ENCODE measurements at regions not wholly inside any gene's neighbourhood (a gene's known extent, or its start where the extent isn't known, plus 50 kb on each side); places are given as distances from the start of the nearest gene placed in this dataset.

DNA sequence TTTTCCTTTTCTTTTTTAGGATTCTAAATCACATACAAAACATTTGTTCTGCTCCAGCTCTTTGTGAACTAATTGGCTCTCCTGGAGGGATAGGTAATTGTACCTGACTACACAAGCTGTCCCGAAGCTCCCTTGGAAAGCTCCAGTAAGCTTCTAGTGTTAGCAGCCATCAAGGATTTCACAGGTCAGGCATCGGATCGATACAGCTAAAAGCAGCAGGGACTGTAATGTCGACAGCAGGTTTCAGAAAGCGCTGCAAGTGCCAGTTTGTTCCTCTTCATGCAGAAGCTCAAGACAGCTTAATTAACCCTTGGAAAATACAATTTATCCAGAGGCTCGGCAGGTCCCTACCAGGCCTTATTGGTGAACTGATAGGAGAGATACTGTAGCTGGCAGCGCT, 87.2 kb upstream of the VRK2 start:
- no peak overlapping the region for H3K4me3 Mint-ChIP-seq (ENCODE audit: unreplicated experiment)
- H3K9me3 Mint-ChIP-seq (ENCODE audit: unreplicated experiment), result no peaks in the 10 kb centered on the region
- no peaks in the 10 kb centered on the region for H3K27me3 Mint-ChIP-seq (ENCODE audit: unreplicated experiment)
- H3K27ac Mint-ChIP-seq (ENCODE audit: unreplicated experiment), result no peak overlapping the region
- H3K4me1 Mint-ChIP-seq (ENCODE audit: unreplicated experiment), result no peaks in the 10 kb centered on the region
- TF ChIP-seq CTCF (IDR thresholded peaks at IDR 0.05; ENCODE audit: unreplicated experiment), result no peak
- H3K36me3 Mint-ChIP-seq (ENCODE audit: low read depth, unreplicated experiment), result no peaks in the 10 kb centered on the region
- DNase-seq (ENCODE audit: low spot score), result no peak

- Mint-ChIP-seq H3K27me3 (ENCODE audit: unreplicated experiment) (no peaks in the 10 kb centered on the region), H3K36me3 (ENCODE audit: low read depth, unreplicated experiment) (no peaks in the 10 kb centered on the region)
These were observed 83.7 kb upstream of the VRK2 start for GRCh38 chr2:57962861-57963260.

GRCh38 chr2:57965219-57965618, 81.4 kb upstream of the VRK2 start:
- no peak for TF ChIP-seq CTCF (IDR thresholded peaks at IDR 0.05; ENCODE audit: unreplicated experiment)
- no peak for DNase-seq (ENCODE audit: low spot score)
- no peak overlapping the region for H3K4me3 Mint-ChIP-seq (ENCODE audit: unreplicated experiment)
- H3K27ac Mint-ChIP-seq (ENCODE audit: unreplicated experiment), result no peak overlapping the region
- no peaks in the 10 kb centered on the region for H3K36me3 Mint-ChIP-seq (ENCODE audit: low read depth, unreplicated experiment)
- no peaks in the 10 kb centered on the region for H3K4me1 Mint-ChIP-seq (ENCODE audit: unreplicated experiment)
- H3K27me3 Mint-ChIP-seq (ENCODE audit: unreplicated experiment), result no peaks in the 10 kb centered on the region
- H3K9me3 Mint-ChIP-seq (ENCODE audit: unreplicated experiment), result no peaks in the 10 kb centered on the region

More at GRCh38 chr2:57962861-57963260, 83.7 kb upstream of the VRK2 start:
- H3K4me3 Mint-ChIP-seq (ENCODE audit: unreplicated experiment), result no peak overlapping the region
- no peaks in the 10 kb centered on the region for H3K9me3 Mint-ChIP-seq (ENCODE audit: unreplicated experiment)
- no peak overlapping the region for H3K27ac Mint-ChIP-seq (ENCODE audit: unreplicated experiment)
- DNase-seq (ENCODE audit: low spot score), result no peak
- no peak for TF ChIP-seq CTCF (IDR thresholded peaks at IDR 0.05; ENCODE audit: unreplicated experiment)
- H3K4me1 Mint-ChIP-seq (ENCODE audit: unreplicated experiment), result no peaks in the 10 kb centered on the region

DNA sequence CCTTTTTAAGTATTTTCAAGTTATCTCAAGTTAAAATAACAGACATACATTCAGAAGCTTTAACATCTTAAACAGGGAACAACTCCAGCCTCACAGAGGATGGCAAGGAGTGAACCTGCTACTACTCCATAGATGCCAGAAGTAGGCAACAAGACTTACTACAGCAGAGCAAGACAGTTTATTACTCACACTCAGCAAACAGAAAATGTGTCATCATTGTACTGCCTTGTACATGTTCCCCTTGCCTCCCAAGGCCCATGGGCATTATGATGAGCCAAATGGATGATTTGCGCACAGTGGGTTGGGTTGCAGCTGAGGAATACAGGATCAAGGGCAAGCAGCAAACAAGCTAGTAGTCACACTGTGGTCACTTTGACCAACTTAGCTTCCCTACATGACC, 80.6 kb upstream of the VRK2 start:
- H3K9me3 Mint-ChIP-seq (ENCODE audit: unreplicated experiment), result no peaks in the 10 kb centered on the region
- H3K4me3 Mint-ChIP-seq (ENCODE audit: unreplicated experiment), result no peak overlapping the region
- TF ChIP-seq CTCF (IDR thresholded peaks at IDR 0.05; ENCODE audit: unreplicated experiment), result no peak
- DNase-seq (ENCODE audit: low spot score), result no peak
- no peaks in the 10 kb centered on the region for H3K36me3 Mint-ChIP-seq (ENCODE audit: low read depth, unreplicated experiment)
- no peaks in the 10 kb centered on the region for H3K27me3 Mint-ChIP-seq (ENCODE audit: unreplicated experiment)
- H3K4me1 Mint-ChIP-seq (ENCODE audit: unreplicated experiment), result no peaks in the 10 kb centered on the region
- no peak overlapping the region for H3K27ac Mint-ChIP-seq (ENCODE audit: unreplicated experiment)

- no peaks in the 10 kb centered on the region for H3K36me3 Mint-ChIP-seq (ENCODE audit: low read depth, unreplicated experiment)
- no peak for DNase-seq (ENCODE audit: low spot score)
- H3K27me3 Mint-ChIP-seq (ENCODE audit: unreplicated experiment), result no peaks in the 10 kb centered on the region
- no peaks in the 10 kb centered on the region for H3K4me1 Mint-ChIP-seq (ENCODE audit: unreplicated experiment)
- H3K9me3 Mint-ChIP-seq (ENCODE audit: unreplicated experiment), result no peaks in the 10 kb centered on the region
- TF ChIP-seq CTCF (IDR thresholded peaks at IDR 0.05; ENCODE audit: unreplicated experiment), result no peak
- H3K4me3 Mint-ChIP-seq (ENCODE audit: unreplicated experiment), result no peak overlapping the region
- no peak overlapping the region for H3K27ac Mint-ChIP-seq (ENCODE audit: unreplicated experiment)
These were observed 72.9 kb upstream of the VRK2 start for GRCh38 chr2:57973621-57974186.
